IMR-90 (cell line): ENCODE measurements at regions not wholly inside any gene's neighbourhood (a gene's known extent, or its start where the extent isn't known, plus 50 kb on each side); places are given as distances from the start of the nearest gene placed in this dataset.

ENCODE experiments used
- ATAC-seq: fragments of 200-7000 bp; cut with Tn5 transposase; 2 replicates; pipeline ENCODE4 v1.9.1; 2020; ENCODE audit warnings: low read depth, mild to moderate bottlenecking, moderate library complexity
- BruUV-seq: library from RNA; stranded (reverse); fragments of 400-500 nt; replicated peaks from 2 replicates; lab custom pipeline; 2021; lab: Mats Ljungman, UMichigan
- CTCF ChIA-PET: fragments of 300-600 bp; formaldehyde crosslinking; extraction: SDS; loops from one replicate; lab custom pipeline; 2021; ENCODE audit warnings: antibody characterized with exemption; lab: Yijun Ruan, JAX
- POLR2A ChIA-PET: fragments of 300-600 bp; sonication (Branson Sonifier 250); formaldehyde crosslinking; loops from one replicate; lab custom pipeline; 2022; ENCODE audit warnings: antibody characterized with exemption; ENCODE audit not compliant: unreplicated experiment; lab: Charles Lee
- DNase-seq: peaks from one replicate; pipeline ENCODE4 v3.0.0; 2013
- H2AFZ ChIP-seq: replicated peaks from 2 replicates; pipeline ENCODE3; 2013; ENCODE audit warnings: low read length, mild to moderate bottlenecking; ENCODE audit not compliant: poor library complexity
- H2AK5ac ChIP-seq: 2 replicates; pipeline ENCODE4 v1.6.1; 2013; ENCODE audit warnings: low read depth, low read length, inconsistent platforms
- H2AK9ac ChIP-seq: replicated peaks from 2 replicates; pipeline ENCODE3; 2013; ENCODE audit warnings: mild to moderate bottlenecking, low read depth, low read length, moderate library complexity; ENCODE audit not compliant: poor library complexity
- H2BK120ac ChIP-seq: 2 replicates; pipeline ENCODE4 v1.6.1; 2013; ENCODE audit warnings: low read depth, low read length, inconsistent platforms
- H2BK15ac ChIP-seq: 3 replicates; pipeline ENCODE4 v1.6.1; 2013; ENCODE audit warnings: low read depth, low read length, inconsistent platforms
- H2BK20ac ChIP-seq: 2 replicates; pipeline ENCODE4 v1.6.1; 2013; ENCODE audit warnings: low read depth, mild to moderate bottlenecking, inconsistent platforms, low read length, moderate library complexity
- H2BK5ac ChIP-seq: 2 replicates; pipeline ENCODE4 v1.6.1; 2013; ENCODE audit warnings: mild to moderate bottlenecking, low read depth, low read length, inconsistent platforms; ENCODE audit not compliant: poor library complexity, severe bottlenecking
- H3K14ac ChIP-seq: replicated peaks from 2 replicates; pipeline ENCODE4 v1.6.1; 2013; ENCODE audit warnings: low read depth, low read length, inconsistent platforms
- H3K18ac ChIP-seq: 2 replicates; pipeline ENCODE4 v1.6.1; 2013; ENCODE audit warnings: low read depth, low read length, control low read depth
- H3K23ac ChIP-seq: 2 replicates; pipeline ENCODE4 v1.6.1; 2013; ENCODE audit warnings: low read depth, low read length, inconsistent platforms
- H3K27ac ChIP-seq: 2 replicates; pipeline ENCODE4 v1.5.1; 2013; ENCODE audit warnings: mild to moderate bottlenecking, control low read depth, low read length; ENCODE audit not compliant: insufficient read depth
- H3K27me3 ChIP-seq: 2 replicates; pipeline ENCODE4 v1.6.1; 2013; ENCODE audit warnings: low read length; ENCODE audit not compliant: control insufficient read depth, insufficient read depth
- H3K36me3 ChIP-seq: 2 replicates; pipeline ENCODE4 v1.6.1; 2013; ENCODE audit warnings: low read length, mixed read lengths; ENCODE audit not compliant: control insufficient read depth, insufficient read depth
- H3K4ac ChIP-seq: 2 replicates; pipeline ENCODE4 v1.6.1; 2013; ENCODE audit warnings: low read depth, low read length, inconsistent platforms
- H3K4me1 ChIP-seq: 2 replicates; pipeline ENCODE4 v1.6.1; 2013; ENCODE audit warnings: low read length, mixed read lengths; ENCODE audit not compliant: control insufficient read depth, insufficient read depth
- H3K4me2 ChIP-seq: 2 replicates; pipeline ENCODE4 v1.6.1; 2013; ENCODE audit warnings: low read depth, mild to moderate bottlenecking, control low read depth, low read length, moderate library complexity
- H3K4me3 ChIP-seq: 2 replicates; pipeline ENCODE4 v1.5.1; 2013; ENCODE audit warnings: low read depth, mild to moderate bottlenecking, control low read depth, low read length, moderate library complexity; ENCODE audit not compliant: insufficient read depth
- H3K56ac ChIP-seq: 2 replicates; pipeline ENCODE4 v1.6.1; 2013; ENCODE audit warnings: low read length, inconsistent platforms; ENCODE audit not compliant: insufficient read depth; ENCODE audit errors: extremely low read depth
- H3K79me1 ChIP-seq, 2 experiments: 2 replicates each; pipeline ENCODE4 v1.6.1; 2013; ENCODE audit warnings: low read length in 2 of 2, inconsistent platforms in 1 of 2, low read depth in 1 of 2
- H3K9ac ChIP-seq: 2 replicates; pipeline ENCODE4 v1.6.1; 2013; ENCODE audit warnings: low read depth, low read length, control low read depth
- H3K9me1 ChIP-seq: 2 replicates; pipeline ENCODE4 v1.6.1; 2013; ENCODE audit warnings: low read length, inconsistent platforms; ENCODE audit not compliant: insufficient read depth
- H3K9me3 ChIP-seq: 2 replicates; pipeline ENCODE4 v1.6.1; 2013; ENCODE audit warnings: low read length; ENCODE audit not compliant: control insufficient read depth, insufficient read depth
- H4K20me1 ChIP-seq: 2 replicates; pipeline ENCODE4 v1.6.1; 2013; ENCODE audit warnings: low read length, inconsistent platforms; ENCODE audit not compliant: insufficient read depth
- H4K5ac ChIP-seq: 2 replicates; pipeline ENCODE4 v1.6.1; 2013; ENCODE audit warnings: mild to moderate bottlenecking, low read depth, low read length, control low read depth
- H4K8ac ChIP-seq, 2 experiments: 2 replicates each; pipeline ENCODE4 v1.6.1; 2013; ENCODE audit warnings: low read depth in 2 of 2, low read length in 2 of 2, control low read depth in 1 of 2, inconsistent platforms in 1 of 2
- H4K91ac ChIP-seq: 2 replicates; pipeline ENCODE4 v1.6.1; 2013; ENCODE audit warnings: low read depth, low read length, inconsistent platforms; ENCODE audit not compliant: insufficient read depth
- BHLHE40 ChIP-seq: fragments of 150-350 bp; IDR thresholded peaks from 2 replicates; pipeline ENCODE4 v1.6.1; 2016; ENCODE audit warnings: mild to moderate bottlenecking, low read depth, low read length
- CEBPB ChIP-seq: IDR thresholded peaks from 2 replicates; pipeline ENCODE4 v1.6.1; 2012; ENCODE audit warnings: low read depth, low read length, improper control_type of control experiment
- CHD1 ChIP-seq: IDR thresholded peaks from 2 replicates; pipeline ENCODE4 v1.6.1; 2012; ENCODE audit warnings: low read depth, low read length, improper control_type of control experiment
- CTCF ChIP-seq: conservative IDR thresholded peaks from 2 replicates; pipeline ENCODE4 v1.5.1; 2012; ENCODE audit warnings: mild to moderate bottlenecking, low read depth, low read length, improper control_type of control experiment
- ELK1 ChIP-seq: fragments of 150-350 bp; IDR thresholded peaks from 2 replicates; pipeline ENCODE4 v1.6.1; 2016; ENCODE audit warnings: low read depth, mild to moderate bottlenecking, low read length, moderate library complexity, borderline replicate concordance
- FOS ChIP-seq: fragments of 150-350 bp; IDR thresholded peaks from 2 replicates; pipeline ENCODE4 v1.6.1; 2016; ENCODE audit warnings: low read depth, low read length
- MAFK ChIP-seq: IDR thresholded peaks from 2 replicates; pipeline ENCODE4 v1.6.1; 2012; ENCODE audit warnings: low read depth, low read length, improper control_type of control experiment
- MAZ ChIP-seq: IDR thresholded peaks from 2 replicates; pipeline ENCODE4 v1.6.1; 2012; ENCODE audit warnings: low read depth, mild to moderate bottlenecking, low read length, improper control_type of control experiment, moderate library complexity, borderline replicate concordance
- MXI1 ChIP-seq: IDR thresholded peaks from 2 replicates; pipeline ENCODE4 v1.6.1; 2012; ENCODE audit warnings: low read depth, mild to moderate bottlenecking, low read length, moderate library complexity, borderline replicate concordance
- NFE2L2 ChIP-seq: fragments of 150-350 bp; IDR thresholded peaks from 2 replicates; pipeline ENCODE4 v1.6.1; 2016; ENCODE audit warnings: low read depth, mild to moderate bottlenecking, low read length
- POLR2A ChIP-seq: IDR thresholded peaks from 2 replicates; pipeline ENCODE4 v1.6.1; 2012; ENCODE audit warnings: mild to moderate bottlenecking, low read depth, low read length
- RAD21 ChIP-seq: IDR thresholded peaks from 2 replicates; pipeline ENCODE4 v1.6.1; 2012; ENCODE audit warnings: low read length, improper control_type of control experiment
- RCOR1 ChIP-seq: IDR thresholded peaks from 2 replicates; pipeline ENCODE4 v1.6.1; 2012; ENCODE audit warnings: mild to moderate bottlenecking, low read length, improper control_type of control experiment; ENCODE audit not compliant: insufficient replicate concordance
- RFX5 ChIP-seq: IDR thresholded peaks from 2 replicates; pipeline ENCODE4 v1.8.0; 2012; ENCODE audit warnings: low read depth, mild to moderate bottlenecking, low read length, moderate library complexity
- SMC3 ChIP-seq: fragments of 150-350 bp; IDR thresholded peaks from 2 replicates; pipeline ENCODE4 v1.6.1; 2016; ENCODE audit warnings: low read depth, mild to moderate bottlenecking, antibody characterized with exemption, low read length, moderate library complexity
- USF2 ChIP-seq: fragments of 150-350 bp; IDR thresholded peaks from 2 replicates; pipeline ENCODE4 v1.6.1; 2017; ENCODE audit warnings: mild to moderate bottlenecking, antibody characterized with exemption, low read length, low read depth
- WGBS, 2 experiments: methylation state at CpG; one replicate each; pipeline versions ENCODE4 v1.1.5 to v1.1.7; 2013; ENCODE audit warnings: missing lambda C conversion rate in 2 of 2; ENCODE audit not compliant: insufficient read length in 1 of 2; ENCODE audit errors: extremely low coverage in 2 of 2; 5-methylcytosine and 5-hydroxymethylcytosine counted together
- dilution Hi-C: fragments of 300-500 bp; cut with HindIII; formaldehyde crosslinking; loops from one replicate; pipeline ENCODE4 v1.14.3; 2018; ENCODE audit warnings: low sequenced_read_pairs; ENCODE audit not compliant: unreplicated experiment
- in situ Hi-C: fragments of 300-500 bp; cut with MboI; formaldehyde crosslinking; loops from 3 replicates; pipeline ENCODE4 v1.14.3; 2019; ENCODE audit warnings: low sequenced_read_pairs, inconsistent platforms, mixed read lengths
- intact Hi-C: fragments of 100-400 bp; cut with micrococcal nuclease; formaldehyde crosslinking; loops from 2 replicates; pipeline ENCODE4 v1.10.0; 2022

GRCh38 chr17:62193249-62193648, 128.2 kb upstream of the MED13 start:
- ChIA-PET CTCF (no interaction called here), POLR2A (no interaction called here)
- Histone ChIP-seq H3K27me3 (no peaks in the 10 kb centered on the region), H2BK120ac (no peak overlapping the region), H2BK15ac (no peak overlapping the region), H3K27ac (no peak overlapping the region), H2AFZ (no peak overlapping the region), H4K8ac (no peak overlapping the region), H3K4me1 (no peaks in the 10 kb centered on the region), H3K23ac (no peak overlapping the region), H3K4me2 (no peak overlapping the region), H3K4me3 (no peak overlapping the region), H3K9me3 (peaks cover 2% of the 10 kb centered on the region; the same call in 1 of the 2 replicates), H2BK20ac (no peak overlapping the region), H3K4ac (no peak overlapping the region), H2AK9ac (no peak overlapping the region), H3K18ac (no peak overlapping the region), H3K9me1 (no peaks in the 10 kb centered on the region), H4K20me1 (no peaks in the 10 kb centered on the region), H2BK5ac (no peak overlapping the region), H3K56ac (no peak overlapping the region), H4K5ac (no peak overlapping the region), H4K91ac (no peak overlapping the region), H3K9ac (no peak overlapping the region), H3K14ac (no peak overlapping the region), H3K79me1 (no peaks in the 10 kb centered on the region), H2AK5ac (no peak overlapping the region), H3K36me3 (no peaks in the 10 kb centered on the region)
- WGBS, 2 experiments, result no CpG with 5 or more reads among the region's 4 CpGs
- no peak for TF ChIP-seq SMC3
- TF ChIP-seq POLR2A, result no peak
- no peak for TF ChIP-seq CHD1
- TF ChIP-seq CTCF, result no peak
- TF ChIP-seq CEBPB, result no peak
- no peak for TF ChIP-seq BHLHE40
- TF ChIP-seq NFE2L2, result no peak
- no peak for TF ChIP-seq MAFK
- no peak for TF ChIP-seq RAD21
- no peak for TF ChIP-seq MAZ
- no peak for TF ChIP-seq FOS
- no peak for TF ChIP-seq USF2
- TF ChIP-seq RCOR1, result no peak
- no peak for TF ChIP-seq RFX5
- no peak for TF ChIP-seq MXI1
- TF ChIP-seq ELK1, result no peak
- no peak for DNase-seq
- in situ Hi-C loops (no loop called here), intact Hi-C loops (no loop called here), dilution Hi-C loops (no loop called here)
- no TSS peak for BruUV-seq
- ATAC-seq, result no peak
